ENCODE measurements at regions not wholly inside any gene's neighbourhood (a gene's known extent, or its start where the extent isn't known, plus 50 kb on each side); places are given as distances from the start of the nearest gene placed in this dataset.

DNA sequence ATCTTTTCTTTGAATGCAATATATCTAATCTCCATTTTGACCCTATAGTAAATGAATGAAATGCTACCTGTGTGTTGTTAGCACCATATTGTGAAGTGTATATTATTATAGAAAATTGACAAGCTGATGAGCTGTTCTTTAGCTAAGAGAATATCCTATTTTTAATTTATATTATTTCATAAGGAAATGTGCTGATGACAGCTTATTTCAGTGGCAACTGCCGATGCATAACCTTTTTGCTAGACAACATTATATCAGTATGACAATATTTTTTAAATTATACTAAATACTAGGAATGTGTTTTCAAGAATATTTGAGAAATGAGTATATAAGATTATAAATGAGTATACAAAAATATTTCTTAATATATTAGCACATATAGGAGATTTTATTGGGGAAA, 573.1 kb downstream of the ZNF608 start:
- Histone ChIP-seq H3K27me3 (ENCODE audit: control insufficient read depth in 2 of 2, insufficient read depth in 2 of 2, low read length in 2 of 2) (no peaks in the 10 kb centered on the region), H3K79me2 (ENCODE audit: control insufficient read depth, insufficient read depth, low read length) (no peaks in the 10 kb centered on the region), H3K9me3 (replicated peaks; ENCODE audit: control insufficient read depth, insufficient read depth, low read depth, low read length) (no peaks in the 10 kb centered on the region), H4K20me1 (replicated peaks; ENCODE audit: control insufficient read depth, insufficient read depth, low read length) (no peaks in the 10 kb centered on the region), H3K9ac (ENCODE audit: insufficient read depth in 1 of 2, low read depth in 2 of 2, low read length in 2 of 2) (no peak overlapping the region), H3K9me1 (ENCODE audit: control insufficient read depth, insufficient read depth, low read length) (no peaks in the 10 kb centered on the region), H3K4me3 (no peak overlapping the region), H3K4me1 (replicated peaks in 1 of 2; ENCODE audit: control insufficient read depth in 2 of 2, insufficient read depth in 2 of 2, low read length in 2 of 2) (no peaks in the 10 kb centered on the region), H3K4me2 (ENCODE audit: insufficient read depth, low read length) (no peak overlapping the region), H3K27ac (ENCODE audit: extremely low read depth, low read depth, low read length) (no peak overlapping the region), H3K36me3 (ENCODE audit: control insufficient read depth, insufficient read depth, low read length) (no peaks in the 10 kb centered on the region), H2AFZ (ENCODE audit: low read depth, low read length) (no peak overlapping the region)
- intact Hi-C loops (cut with micrococcal nuclease) = no loop called here
- in situ Hi-C loops (cut with MboI) = no loop called here
- 0% methylated on average over 1 of the region's 1 CpG for WGBS (ENCODE audit: insufficient coverage, low coverage, missing lambda C conversion rate)
- no peak for ATAC-seq
- no peak for FAIRE-seq
- ChIA-PET CTCF (ENCODE audit: low intra/inter-chr PET ratio) (no interaction called here), POLR2A (no interaction called here)
- TF ChIP-seq MAFF (IDR thresholded peaks at IDR 0.05; ENCODE audit: low read length) (0 out of 2 replicates have a peak, but pooled peaks have one; percentile 12), ZNF778 (CRISPR knock-in tag; IDR thresholded peaks at IDR 0.05) (no peak)
- TF ChIP-seq, protein P1, sequence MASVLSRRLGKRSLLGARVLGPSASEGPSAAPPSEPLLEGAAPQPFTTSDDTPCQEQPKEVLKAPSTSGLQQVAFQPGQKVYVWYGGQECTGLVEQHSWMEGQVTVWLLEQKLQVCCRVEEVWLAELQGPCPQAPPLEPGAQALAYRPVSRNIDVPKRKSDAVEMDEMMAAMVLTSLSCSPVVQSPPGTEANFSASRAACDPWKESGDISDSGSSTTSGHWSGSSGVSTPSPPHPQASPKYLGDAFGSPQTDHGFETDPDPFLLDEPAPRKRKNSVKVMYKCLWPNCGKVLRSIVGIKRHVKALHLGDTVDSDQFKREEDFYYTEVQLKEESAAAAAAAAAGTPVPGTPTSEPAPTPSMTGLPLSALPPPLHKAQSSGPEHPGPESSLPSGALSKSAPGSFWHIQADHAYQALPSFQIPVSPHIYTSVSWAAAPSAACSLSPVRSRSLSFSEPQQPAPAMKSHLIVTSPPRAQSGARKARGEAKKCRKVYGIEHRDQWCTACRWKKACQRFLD (CRISPR knock-in tag; IDR thresholded peaks at IDR 0.05) = no peak
- no TSS peak for BruUV-seq (replicated peaks)
- DNase-seq (ENCODE audit: extremely low read depth in 1 of 4, low spot score in 3 of 4) = no peak

DNA sequence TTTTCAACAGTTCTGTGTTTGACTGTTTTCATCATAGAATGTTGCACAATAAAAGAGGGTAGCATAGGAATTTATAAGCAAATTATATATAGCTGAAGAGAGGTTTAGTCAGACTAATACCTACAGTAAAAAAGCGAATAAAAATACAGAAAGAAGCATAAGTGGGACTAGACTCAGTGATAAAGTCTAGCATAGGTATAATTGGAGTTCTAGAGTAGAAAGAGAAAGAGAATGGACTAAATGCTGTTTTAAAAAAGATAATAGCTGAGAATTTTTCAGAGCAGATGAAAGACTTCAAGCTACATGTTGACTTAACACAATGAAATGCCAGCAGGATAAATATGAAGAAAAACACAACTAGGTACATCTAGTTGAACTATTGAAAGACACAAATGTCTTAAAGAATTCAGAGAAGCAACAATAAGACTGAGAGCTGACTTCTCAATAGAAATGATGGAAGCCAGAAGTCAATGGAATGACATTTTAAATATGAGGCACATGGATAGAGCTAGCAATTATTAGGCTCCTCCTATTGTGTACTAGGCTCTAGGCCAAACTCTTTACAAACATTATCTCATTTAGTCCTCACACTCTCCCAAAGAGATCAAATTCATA, 573.9 kb downstream of the ZNF608 start:
- H3K79me2 ChIP-seq (ENCODE audit: control insufficient read depth, insufficient read depth, low read length) = no peaks in the 10 kb centered on the region
- CTCF ChIA-PET (ENCODE audit: low intra/inter-chr PET ratio) = no interaction called here
- POLR2A ChIA-PET = no interaction called here
- no TSS peak for BruUV-seq (replicated peaks)
- no peak for FAIRE-seq
- no peak overlapping the region for H3K4me2 ChIP-seq (ENCODE audit: insufficient read depth, low read length)
- no peaks in the 10 kb centered on the region for H3K9me3 ChIP-seq (replicated peaks; ENCODE audit: control insufficient read depth, insufficient read depth, low read depth, low read length)
- no peak overlapping the region for H3K27ac ChIP-seq (ENCODE audit: extremely low read depth, low read depth, low read length)
- no peak overlapping the region for H3K9ac ChIP-seq (ENCODE audit: insufficient read depth in 1 of 2, low read depth in 2 of 2, low read length in 2 of 2)
- H3K36me3 ChIP-seq (ENCODE audit: control insufficient read depth, insufficient read depth, low read length) = no peaks in the 10 kb centered on the region
- H3K27me3 ChIP-seq (ENCODE audit: control insufficient read depth in 2 of 2, insufficient read depth in 2 of 2, low read length in 2 of 2) = no peaks in the 10 kb centered on the region
- intact Hi-C loops (cut with micrococcal nuclease) = no loop called here
- no peaks in the 10 kb centered on the region for H4K20me1 ChIP-seq (replicated peaks; ENCODE audit: control insufficient read depth, insufficient read depth, low read length)
- no peaks in the 10 kb centered on the region for H3K4me1 ChIP-seq (replicated peaks in 1 of 2; ENCODE audit: control insufficient read depth in 2 of 2, insufficient read depth in 2 of 2, low read length in 2 of 2)
- H2AFZ ChIP-seq (ENCODE audit: low read depth, low read length) = no peak overlapping the region
- WGBS (ENCODE audit: insufficient coverage, low coverage, missing lambda C conversion rate) = 0% methylated on average over 1 of the region's 1 CpG
- TF ChIP-seq FOS (IDR thresholded peaks at IDR 0.05; ENCODE audit: extremely low read depth, insufficient read length) (no peak), SUPT5H (IDR thresholded peaks at IDR 0.05) (no peak), SAFB (IDR thresholded peaks at IDR 0.05; ENCODE audit: borderline replicate concordance, low read depth, low read length) (no peak), NBN (IDR thresholded peaks at IDR 0.05; ENCODE audit: low read depth) (no peak), ZNF696 (CRISPR knock-in tag; conservative IDR thresholded peaks at IDR 0.05) (no peak), KDM5B (IDR thresholded peaks at IDR 0.05; ENCODE audit: insufficient replicate concordance, low read depth, low read length) (no peak), CREM (IDR thresholded peaks at IDR 0.05; ENCODE audit: low read depth) (no peak), ZNF3 (CRISPR knock-in tag; IDR thresholded peaks at IDR 0.05) (no peak), HNRNPL (IDR thresholded peaks at IDR 0.05; ENCODE audit: low read depth, low read length) (no peak), BDP1 (IDR thresholded peaks at IDR 0.05; ENCODE audit: insufficient read depth, insufficient read length) (no peak)
- TF ChIP-seq, protein P2, sequence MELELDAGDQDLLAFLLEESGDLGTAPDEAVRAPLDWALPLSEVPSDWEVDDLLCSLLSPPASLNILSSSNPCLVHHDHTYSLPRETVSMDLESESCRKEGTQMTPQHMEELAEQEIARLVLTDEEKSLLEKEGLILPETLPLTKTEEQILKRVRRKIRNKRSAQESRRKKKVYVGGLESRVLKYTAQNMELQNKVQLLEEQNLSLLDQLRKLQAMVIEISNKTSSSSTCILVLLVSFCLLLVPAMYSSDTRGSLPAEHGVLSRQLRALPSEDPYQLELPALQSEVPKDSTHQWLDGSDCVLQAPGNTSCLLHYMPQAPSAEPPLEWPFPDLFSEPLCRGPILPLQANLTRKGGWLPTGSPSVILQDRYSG (tag; conservative IDR thresholded peaks at IDR 0.05; ENCODE audit: low read depth) = no peak
- in situ Hi-C loops (cut with MboI) = no loop called here
- DNase-seq (ENCODE audit: extremely low read depth in 1 of 4, low spot score in 3 of 4) = no peak
- no peak overlapping the region for H3K4me3 ChIP-seq
- H3K9me1 ChIP-seq (ENCODE audit: control insufficient read depth, insufficient read depth, low read length) = no peaks in the 10 kb centered on the region
- no peak for ATAC-seq

All from K562 (cell line).